Activated CD4-positive, alpha-beta T cell treated with anti-CD3 and anti-CD28 coated beads for 36 hours (primary cell): ENCODE measurements at regions not wholly inside any gene's neighbourhood (a gene's known extent, or its start where the extent isn't known, plus 50 kb on each side); places are given as distances from the start of the nearest gene placed in this dataset.

Experiments
- ATAC-seq: fragments of 200-7000 bp; cut with Tn5 transposase; one replicate; pipeline ENCODE4 v1.10.0; 2021; ENCODE audit warnings: mild to moderate bottlenecking, moderate library complexity
- CTCF ChIA-PET: fragments of 350-600 bp; sonication (Branson Sonifier 250); formaldehyde crosslinking; loops from one replicate; lab custom pipeline; 2021; ENCODE audit warnings: antibody characterized with exemption; lab: Charles Lee
- POLR2A ChIA-PET: fragments of 350-600 bp; sonication (Branson Sonifier 250); formaldehyde crosslinking; loops from one replicate; lab custom pipeline; 2021; ENCODE audit warnings: antibody characterized with exemption, inconsistent platforms; lab: Charles Lee
- DNase-seq: peaks from one replicate; pipeline ENCODE4 v3.0.0-alpha.2; 2020
- H3K27ac Mint-ChIP-seq: one replicate; pipeline ENCODE4 v1.8.0; 2021; ENCODE audit warnings: mixed read lengths
- H3K27me3 Mint-ChIP-seq: one replicate; pipeline ENCODE4 v1.8.0; 2021; ENCODE audit warnings: mixed read lengths
- H3K36me3 Mint-ChIP-seq: one replicate; pipeline ENCODE4 v1.8.0; 2021; ENCODE audit warnings: low read depth, mixed read lengths
- H3K4me1 Mint-ChIP-seq: one replicate; pipeline ENCODE4 v1.8.0; 2021; ENCODE audit warnings: mixed read lengths
- H3K4me3 Mint-ChIP-seq: one replicate; pipeline ENCODE4 v1.8.0; 2021; ENCODE audit warnings: mild to moderate bottlenecking, moderate library complexity, mixed read lengths
- H3K9me3 Mint-ChIP-seq: one replicate; pipeline ENCODE4 v1.8.0; 2021; ENCODE audit warnings: low read depth, mixed read lengths
- intact Hi-C, 2 experiments: fragments of 100-400 bp; cut with DNase I in 1 of 2; cut with micrococcal nuclease in 1 of 2; formaldehyde crosslinking; loops; one replicate each; pipeline versions ENCODE4 v1.14.2 to v1.15.1; 2022 to 2024; cut with DNase I, micrococcal nuclease

DNA sequence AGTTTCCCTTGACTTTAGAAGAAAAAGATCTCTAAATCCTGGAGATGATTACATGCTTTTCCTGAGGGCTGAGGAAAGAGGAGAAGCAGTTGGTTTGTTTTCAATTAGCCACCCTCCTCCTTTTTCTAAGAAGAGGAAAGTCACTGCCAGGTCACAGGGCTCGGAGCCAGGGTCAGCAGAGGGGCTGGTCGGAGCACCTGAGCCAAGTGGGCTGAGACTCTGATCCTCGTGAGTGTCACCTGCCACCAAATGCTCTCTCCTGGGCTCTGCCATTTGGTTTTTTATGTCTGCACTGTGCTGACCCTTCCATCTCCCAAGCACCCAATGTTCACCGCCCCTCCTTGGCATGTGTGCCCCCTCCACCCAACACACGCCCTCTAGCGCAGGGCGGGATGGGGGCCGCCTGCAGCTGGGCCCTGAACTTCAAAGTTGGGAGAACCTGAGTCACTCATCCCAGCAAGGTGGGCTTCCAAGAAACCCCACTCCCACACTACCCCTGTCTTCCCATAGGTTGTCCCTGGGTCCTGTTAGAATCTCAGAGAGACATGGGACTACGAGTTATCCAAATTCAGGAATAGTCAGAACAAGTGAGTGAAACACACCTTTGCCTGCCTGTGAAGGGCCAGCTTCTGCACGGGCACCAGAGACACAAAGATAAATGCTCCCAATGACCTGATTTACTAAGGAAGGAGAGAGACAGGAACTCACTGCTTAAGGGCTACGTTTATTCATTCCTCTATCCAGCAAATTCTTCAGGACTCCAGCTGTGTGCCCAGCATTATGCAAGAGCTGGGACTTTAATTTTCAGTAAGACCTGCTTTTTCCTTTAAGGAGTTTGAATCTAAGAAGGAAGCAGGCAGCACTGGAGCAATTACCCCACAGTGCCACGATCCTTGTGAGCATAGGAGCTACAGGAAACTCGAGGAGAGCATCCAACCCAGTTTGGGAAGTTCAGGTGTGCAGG is 127.5 kb downstream of the RHOU start:
- ChIA-PET POLR2A (no interaction called here), CTCF (interaction anchor here (0.7 kb wide), 1 partner anchor 43 kb away, joined by 3 read pairs; no protein-coding TSS in a partner anchor)
- ATAC-seq: no peak
- intact Hi-C loops: loop anchor here (5.0 to 10.0 kb wide), 2 partner anchors 108 to 111 kb away; no protein-coding TSS in a partner anchor
- H3K9me3 Mint-ChIP-seq: no peaks in the 10 kb centered on the region
- peaks cover 3% of the 10 kb centered on the region for H3K27me3 Mint-ChIP-seq
- no peak for DNase-seq
- no peaks in the 10 kb centered on the region for H3K36me3 Mint-ChIP-seq
- H3K27ac Mint-ChIP-seq: no peak overlapping the region
- H3K4me3 Mint-ChIP-seq: no peak overlapping the region
- peaks cover 31% of the 10 kb centered on the region for H3K4me1 Mint-ChIP-seq

DNA sequence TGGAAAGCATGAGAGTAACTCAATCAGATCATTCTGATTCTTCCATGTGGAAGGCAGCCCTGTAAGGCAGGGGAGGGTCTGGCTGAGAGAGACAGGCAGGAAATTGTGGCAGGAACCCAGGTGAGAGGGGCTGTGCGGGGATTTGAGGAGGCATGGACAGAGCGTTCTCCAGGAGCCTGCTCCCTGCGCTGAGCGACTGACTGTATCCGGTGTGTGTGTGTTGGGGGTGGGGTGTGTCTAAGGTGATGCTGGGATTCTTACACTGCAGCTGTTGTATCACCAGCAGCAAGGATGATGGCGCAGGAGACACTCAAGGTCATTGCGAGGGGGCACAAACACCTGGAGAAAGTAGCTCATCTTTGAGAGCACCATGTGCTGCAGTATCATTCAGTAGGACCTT is 128.5 kb downstream of the RHOU start:
- CTCF ChIA-PET: interaction anchor here (0.7 kb wide), 1 partner anchor 44 kb away, joined by 3 read pairs; no protein-coding TSS in a partner anchor
- peaks cover 33% of the 10 kb centered on the region for H3K4me1 Mint-ChIP-seq
- intact Hi-C loops: loop anchor here (5.0 to 10.0 kb wide), 2 partner anchors 109 to 111 kb away; no protein-coding TSS in a partner anchor
- no peak overlapping the region for H3K4me3 Mint-ChIP-seq
- no peak for ATAC-seq
- no peaks in the 10 kb centered on the region for H3K9me3 Mint-ChIP-seq
- H3K27me3 Mint-ChIP-seq: peaks cover 3% of the 10 kb centered on the region
- H3K36me3 Mint-ChIP-seq: no peaks in the 10 kb centered on the region
- DNase-seq: no peak
- POLR2A ChIA-PET: no interaction called here
- no peak overlapping the region for H3K27ac Mint-ChIP-seq

DNA sequence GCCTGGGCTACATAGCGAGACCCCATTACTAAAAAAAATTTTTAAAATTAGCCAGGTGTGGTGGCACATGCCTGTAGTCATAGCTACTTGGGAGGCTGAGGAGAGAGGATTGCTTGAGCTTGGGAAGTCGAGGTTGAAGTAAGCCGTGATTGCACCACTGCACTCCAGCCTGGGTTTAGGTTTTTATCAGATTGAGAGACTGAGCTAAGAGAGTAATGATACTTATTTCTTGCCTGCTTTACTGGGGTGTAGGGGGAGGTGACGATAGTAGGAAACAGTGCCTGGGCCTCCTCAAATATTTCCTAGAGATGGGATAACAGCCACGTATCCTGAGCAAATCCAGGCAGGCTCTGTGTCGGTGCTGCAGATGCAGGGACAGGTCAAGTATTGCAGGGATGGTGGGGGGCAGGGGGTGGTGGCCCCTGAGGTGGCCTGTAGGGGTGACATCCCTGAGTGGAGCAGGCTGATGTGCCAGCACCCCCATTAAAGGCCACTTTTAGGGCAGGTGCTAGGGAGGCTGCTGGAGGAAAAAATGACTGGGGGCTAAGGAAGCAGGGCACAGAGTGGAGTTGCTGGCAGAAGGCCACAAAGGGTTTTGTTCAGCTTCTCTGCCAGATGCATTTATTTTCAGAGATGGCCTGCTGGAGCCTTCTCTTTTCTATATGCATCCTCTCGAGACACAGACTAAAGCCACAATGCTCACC is 130.5 kb downstream of the RHOU start:
- DNase-seq: no peak
- ChIA-PET CTCF (no interaction called here), POLR2A (no interaction called here)
- no peaks in the 10 kb centered on the region for H3K9me3 Mint-ChIP-seq
- intact Hi-C loops: loop anchor here in 1 of 2 experiments (10.0 kb wide), 1 partner anchor 111 kb away; no protein-coding TSS in a partner anchor
- no peak overlapping the region for H3K4me3 Mint-ChIP-seq
- H3K4me1 Mint-ChIP-seq: peaks cover 33% of the 10 kb centered on the region
- no peaks in the 10 kb centered on the region for H3K27me3 Mint-ChIP-seq
- no peaks in the 10 kb centered on the region for H3K36me3 Mint-ChIP-seq
- no peak overlapping the region for H3K27ac Mint-ChIP-seq
- no peak for ATAC-seq

DNA sequence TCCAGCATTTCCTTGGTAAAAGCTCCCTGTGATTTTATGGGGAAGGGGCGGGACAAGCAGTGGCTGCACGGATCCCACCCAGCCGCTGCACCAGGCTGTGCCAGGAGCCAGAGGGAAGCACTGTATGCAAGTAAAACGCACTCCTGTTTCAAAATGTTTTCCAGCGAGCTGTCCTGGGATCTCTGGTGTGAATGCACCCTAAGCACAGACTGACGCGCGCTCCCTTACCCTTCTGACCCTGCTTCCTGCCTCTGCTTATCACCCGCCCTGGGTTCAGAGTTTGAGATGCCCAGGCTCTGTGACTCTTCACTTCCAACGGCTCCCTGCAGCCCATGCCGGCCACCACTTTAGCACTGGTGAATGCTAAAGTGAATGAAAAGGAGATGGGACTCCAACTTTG is 131.2 kb downstream of the RHOU start:
- intact Hi-C loops: loop anchor here in 1 of 2 experiments (10.0 kb wide), 1 partner anchor 112 kb away; no protein-coding TSS in a partner anchor
- peaks cover 30% of the 10 kb centered on the region for H3K4me1 Mint-ChIP-seq
- no peaks in the 10 kb centered on the region for H3K36me3 Mint-ChIP-seq
- no peak overlapping the region for H3K4me3 Mint-ChIP-seq
- ChIA-PET POLR2A (no interaction called here), CTCF (no interaction called here)
- ATAC-seq (no peak), DNase-seq (no peak)
- no peaks in the 10 kb centered on the region for H3K27me3 Mint-ChIP-seq
- H3K9me3 Mint-ChIP-seq: no peaks in the 10 kb centered on the region
- H3K27ac Mint-ChIP-seq: no peak overlapping the region

DNA sequence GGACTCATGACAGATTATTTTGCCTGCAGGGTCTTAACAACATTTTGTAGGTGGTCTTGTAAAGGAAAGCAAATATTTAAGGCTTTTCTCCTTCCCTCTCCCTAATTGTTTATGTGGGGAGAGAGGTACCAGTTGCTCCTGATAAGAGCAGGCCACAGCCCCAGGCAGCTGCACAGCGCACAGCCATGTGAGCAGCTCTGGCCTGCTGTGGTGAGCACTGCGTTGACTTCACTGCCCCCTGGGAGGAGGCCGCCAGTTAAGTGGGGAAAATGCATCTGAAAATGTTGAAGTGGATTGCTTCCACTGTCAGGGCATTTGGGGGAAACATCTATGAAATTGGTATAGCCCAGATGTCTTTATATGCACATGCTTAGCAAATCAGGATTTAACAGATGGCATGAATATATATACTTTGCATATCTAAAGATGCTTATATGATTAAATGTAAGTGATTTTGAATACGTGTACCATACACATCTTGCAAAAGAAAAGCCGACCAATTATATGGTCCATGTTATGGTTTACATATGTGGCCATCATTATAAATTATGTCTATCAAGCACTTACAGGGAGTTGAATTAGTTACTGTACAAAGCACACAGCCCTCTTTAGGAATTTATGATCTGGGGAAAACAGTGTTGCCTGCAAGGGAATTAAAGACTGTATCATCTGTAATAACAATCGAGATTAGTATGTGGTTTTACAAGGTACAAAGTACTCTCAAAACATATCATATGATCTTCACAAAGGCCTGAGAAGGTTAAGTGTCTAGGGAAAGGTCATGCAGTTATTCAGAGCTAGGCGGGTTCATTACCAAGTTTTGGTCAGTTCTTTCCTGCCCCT is 132.1 kb downstream of the RHOU start:
- Mint-ChIP-seq H3K27me3 (no peaks in the 10 kb centered on the region), H3K9me3 (no peaks in the 10 kb centered on the region), H3K27ac (no peak overlapping the region), H3K4me1 (peaks cover 22% of the 10 kb centered on the region), H3K36me3 (no peaks in the 10 kb centered on the region), H3K4me3 (no peak overlapping the region)
- POLR2A ChIA-PET: no interaction called here
- ATAC-seq (no peak), DNase-seq (no peak)
- CTCF ChIA-PET: no interaction called here
- intact Hi-C loops: loop anchor here in 1 of 2 experiments (10.0 kb wide), 1 partner anchor 113 kb away; no protein-coding TSS in a partner anchor

- no peak for ATAC-seq
- Mint-ChIP-seq H3K27me3 (no peaks in the 10 kb centered on the region), H3K9me3 (no peaks in the 10 kb centered on the region), H3K4me1 (peaks cover 20% of the 10 kb centered on the region), H3K36me3 (no peaks in the 10 kb centered on the region), H3K27ac (no peak overlapping the region), H3K4me3 (no peak overlapping the region)
- POLR2A ChIA-PET: no interaction called here
- no peak for DNase-seq
- CTCF ChIA-PET: interaction anchor here (0.7 kb wide), 1 partner anchor 66 kb away, joined by 4 read pairs; no protein-coding TSS in a partner anchor
- intact Hi-C loops: loop anchor here in 1 of 2 experiments (10.0 kb wide), 1 partner anchor 113 kb away; no protein-coding TSS in a partner anchor
Observed at GRCh38 chr1:228867951-228868730, 132.9 kb downstream of the RHOU start.

- ATAC-seq (no peak), DNase-seq (no peak)
- POLR2A ChIA-PET: no interaction called here
- H3K4me1 Mint-ChIP-seq: peaks cover 14% of the 10 kb centered on the region
- H3K9me3 Mint-ChIP-seq: no peaks in the 10 kb centered on the region
- CTCF ChIA-PET: interaction anchor here (0.7 to 1.7 kb wide), 2 partner anchors 22 to 66 kb away, joined by 4 read pairs; no protein-coding TSS in a partner anchor
- no peak overlapping the region for H3K4me3 Mint-ChIP-seq
- no peaks in the 10 kb centered on the region for H3K36me3 Mint-ChIP-seq
- intact Hi-C loops: loop anchor here in 1 of 2 experiments (10.0 kb wide), 1 partner anchor 114 kb away; no protein-coding TSS in a partner anchor
- H3K27me3 Mint-ChIP-seq: no peaks in the 10 kb centered on the region
- no peak overlapping the region for H3K27ac Mint-ChIP-seq
Observed at GRCh38 chr1:228868731-228869024, 133.4 kb downstream of the RHOU start.

DNA sequence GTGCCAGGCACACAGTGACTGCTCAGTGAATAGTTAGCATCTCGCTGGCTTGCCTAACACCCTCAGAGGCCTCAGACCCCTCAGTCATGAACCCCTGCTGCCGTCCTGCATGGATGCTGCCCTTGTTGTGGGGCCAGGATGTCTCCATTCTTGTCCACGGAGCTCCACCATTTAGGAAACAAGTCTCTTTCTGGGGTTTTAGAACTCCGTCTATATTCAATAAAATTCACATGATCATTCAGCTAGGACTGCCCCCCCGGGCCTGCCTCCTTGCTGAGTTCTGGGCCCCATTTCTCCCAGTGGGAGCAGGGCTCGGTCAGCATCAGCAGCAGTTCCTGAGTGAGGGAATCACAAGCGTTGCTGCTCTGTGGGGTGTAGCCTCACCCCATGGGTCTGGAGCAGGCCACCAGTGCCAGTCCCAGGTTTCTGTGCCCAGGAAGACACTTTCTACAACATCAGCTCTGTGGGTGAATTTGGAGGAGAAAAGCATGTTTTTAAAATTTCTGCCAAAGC is 134.1 kb downstream of the RHOU start:
- H3K4me1 Mint-ChIP-seq: peaks cover 7% of the 10 kb centered on the region
- ATAC-seq: no peak
- CTCF ChIA-PET: interaction anchor here (0.7 to 1.7 kb wide), 2 partner anchors 21 to 67 kb away, joined by 4 read pairs; no protein-coding TSS in a partner anchor
- no peaks in the 10 kb centered on the region for H3K27me3 Mint-ChIP-seq
- POLR2A ChIA-PET: no interaction called here
- intact Hi-C loops: loop anchor here in 1 of 2 experiments (10.0 kb wide), 1 partner anchor 115 kb away; no protein-coding TSS in a partner anchor
- H3K9me3 Mint-ChIP-seq: no peaks in the 10 kb centered on the region
- H3K27ac Mint-ChIP-seq: no peak overlapping the region
- no peak for DNase-seq
- H3K4me3 Mint-ChIP-seq: no peak overlapping the region
- H3K36me3 Mint-ChIP-seq: no peaks in the 10 kb centered on the region

- intact Hi-C loops: no loop called here
- CTCF ChIA-PET: interaction anchor here (0.6 to 1.7 kb wide), 2 partner anchors 20 to 621 kb away, joined by 4 to 7 read pairs; no protein-coding TSS in a partner anchor
- no peaks in the 10 kb centered on the region for H3K27me3 Mint-ChIP-seq
- no peaks in the 10 kb centered on the region for H3K9me3 Mint-ChIP-seq
- no peak overlapping the region for H3K4me3 Mint-ChIP-seq
- POLR2A ChIA-PET: no interaction called here
- no peaks in the 10 kb centered on the region for H3K36me3 Mint-ChIP-seq
- peaks cover 3% of the 10 kb centered on the region for H3K4me1 Mint-ChIP-seq
- no peak overlapping the region for H3K27ac Mint-ChIP-seq
- DNase-seq: no peak
- ATAC-seq: no peak
Observed at GRCh38 chr1:228870041-228870713, 134.9 kb downstream of the RHOU start.
